ENCODE measurements at regions not wholly inside any gene's neighbourhood (a gene's known extent, or its start where the extent isn't known, plus 50 kb on each side); places are given as distances from the start of the nearest gene placed in this dataset.

DNA sequence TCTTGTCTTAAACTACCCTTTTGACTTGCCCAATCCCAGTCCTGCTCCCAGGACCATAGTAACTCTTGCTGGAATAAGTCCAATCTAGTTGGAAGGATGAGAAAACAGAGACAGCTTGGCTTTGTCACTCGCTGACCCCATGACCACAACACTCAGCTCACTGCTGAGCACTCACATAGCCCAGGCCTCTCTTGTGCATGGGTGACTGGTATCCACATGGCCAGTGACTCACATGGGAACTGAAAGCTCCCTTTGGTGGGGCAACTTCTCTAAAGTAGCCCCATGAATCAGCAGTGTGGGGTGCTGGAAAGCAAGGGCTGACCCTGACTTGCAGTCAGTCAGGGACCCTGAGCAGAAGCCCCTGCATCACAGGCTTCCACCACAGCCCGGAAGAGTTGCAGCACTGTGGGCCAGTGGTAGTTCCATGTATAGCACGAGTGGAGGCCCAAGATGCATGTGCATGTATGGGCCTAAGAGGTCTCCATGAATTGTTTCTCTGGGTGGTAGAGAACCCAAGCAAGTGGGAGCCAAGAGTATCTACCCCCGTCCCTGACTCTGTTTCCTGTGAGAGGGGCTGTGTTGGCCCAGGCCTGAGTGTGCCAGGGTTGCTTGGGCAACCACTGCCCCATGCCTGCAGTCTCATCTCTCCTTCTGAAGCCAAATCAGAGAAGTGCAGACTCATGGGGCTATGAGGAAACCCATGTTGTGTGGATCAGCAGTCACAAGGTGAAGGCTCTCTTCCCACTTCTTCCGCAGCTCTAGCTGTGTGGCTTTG, 62.1 kb upstream of the XCR1 start:
- Histone ChIP-seq H2BK120ac (ENCODE audit: low read depth, low read length) (no peak overlapping the region), H3K23ac (ENCODE audit: low read length) (no peak overlapping the region), H3K56ac (ENCODE audit: low read length) (no peak overlapping the region), H3K27ac (ENCODE audit: low read depth, low read length) (no peak overlapping the region), H3K27me3 (ENCODE audit: insufficient read depth, low read length, poor library complexity) (no peaks in the 10 kb centered on the region), H3K36me3 (ENCODE audit: control insufficient read depth, insufficient read depth, low read length) (no peaks in the 10 kb centered on the region), H3K79me1 (ENCODE audit: low read length) (no peaks in the 10 kb centered on the region), H3K4ac (ENCODE audit: low read depth, low read length) (no peak overlapping the region), H3K18ac (ENCODE audit: low read length) (no peak overlapping the region), H2BK5ac (ENCODE audit: low read length) (no peak overlapping the region), H3K9ac (ENCODE audit: low read length) (no peak overlapping the region), H2AK5ac (ENCODE audit: low read length) (no peak overlapping the region), H3K4me1 (ENCODE audit: control insufficient read depth, low read depth, low read length) (no peaks in the 10 kb centered on the region), H2BK15ac (replicated peaks; ENCODE audit: low read depth) (no peak overlapping the region), H3K4me2 (ENCODE audit: low read length) (no peak overlapping the region), H3K79me2 (ENCODE audit: control insufficient read depth, insufficient read depth, low read length) (no peaks in the 10 kb centered on the region), H4K8ac (ENCODE audit: low read depth, low read length) (no peak overlapping the region), H4K5ac (ENCODE audit: low read length) (no peak overlapping the region), H3K4me3 (ENCODE audit: low read length) (no peak overlapping the region)
- no peak for DNase-seq
- WGBS (ENCODE audit: extremely low coverage, insufficient coverage, low lambda C conversion rate) = no CpG with 5 or more reads among the region's 5 CpGs

GRCh38 chr3:46087871-46088270, 60.6 kb upstream of the XCR1 start:
- Histone ChIP-seq H3K27ac (ENCODE audit: low read depth, low read length) (no peak overlapping the region), H3K79me2 (ENCODE audit: control insufficient read depth, insufficient read depth, low read length) (no peaks in the 10 kb centered on the region), H3K23ac (ENCODE audit: low read length) (no peak overlapping the region), H2BK120ac (ENCODE audit: low read depth, low read length) (no peak overlapping the region), H3K9ac (ENCODE audit: low read length) (no peak overlapping the region), H2BK5ac (ENCODE audit: low read length) (no peak overlapping the region), H3K36me3 (ENCODE audit: control insufficient read depth, insufficient read depth, low read length) (no peaks in the 10 kb centered on the region), H3K4me3 (ENCODE audit: low read length) (no peak overlapping the region), H4K8ac (ENCODE audit: low read depth, low read length) (no peak overlapping the region), H3K56ac (ENCODE audit: low read length) (no peak overlapping the region), H4K5ac (ENCODE audit: low read length) (no peak overlapping the region), H2BK15ac (replicated peaks; ENCODE audit: low read depth) (no peak overlapping the region), H3K4ac (ENCODE audit: low read depth, low read length) (no peak overlapping the region), H2AK5ac (ENCODE audit: low read length) (no peak overlapping the region), H3K4me2 (ENCODE audit: low read length) (no peak overlapping the region), H3K79me1 (ENCODE audit: low read length) (no peaks in the 10 kb centered on the region), H3K4me1 (ENCODE audit: control insufficient read depth, low read depth, low read length) (no peaks in the 10 kb centered on the region), H3K18ac (ENCODE audit: low read length) (no peak overlapping the region), H3K27me3 (ENCODE audit: insufficient read depth, low read length, poor library complexity) (no peaks in the 10 kb centered on the region)
- WGBS (ENCODE audit: extremely low coverage, insufficient coverage, low lambda C conversion rate) = no CpG with 5 or more reads among the region's 3 CpGs
- DNase-seq = peak; percentile 44

GRCh38 chr3:46086986-46087385, 59.7 kb upstream of the XCR1 start:
- Histone ChIP-seq H3K56ac (ENCODE audit: low read length) (no peak overlapping the region), H3K23ac (ENCODE audit: low read length) (no peak overlapping the region), H3K79me1 (ENCODE audit: low read length) (no peaks in the 10 kb centered on the region), H4K5ac (ENCODE audit: low read length) (no peak overlapping the region), H2BK120ac (ENCODE audit: low read depth, low read length) (no peak overlapping the region), H2AK5ac (ENCODE audit: low read length) (no peak overlapping the region), H3K27ac (ENCODE audit: low read depth, low read length) (no peak overlapping the region), H3K4me1 (ENCODE audit: control insufficient read depth, low read depth, low read length) (no peaks in the 10 kb centered on the region), H3K27me3 (ENCODE audit: insufficient read depth, low read length, poor library complexity) (no peaks in the 10 kb centered on the region), H3K4me2 (ENCODE audit: low read length) (no peak overlapping the region), H3K4me3 (ENCODE audit: low read length) (no peak overlapping the region), H3K4ac (ENCODE audit: low read depth, low read length) (no peak overlapping the region), H4K8ac (ENCODE audit: low read depth, low read length) (no peak overlapping the region), H3K36me3 (ENCODE audit: control insufficient read depth, insufficient read depth, low read length) (no peaks in the 10 kb centered on the region), H3K9ac (ENCODE audit: low read length) (no peak overlapping the region), H3K18ac (ENCODE audit: low read length) (no peak overlapping the region), H2BK5ac (ENCODE audit: low read length) (no peak overlapping the region), H3K79me2 (ENCODE audit: control insufficient read depth, insufficient read depth, low read length) (no peaks in the 10 kb centered on the region), H2BK15ac (replicated peaks; ENCODE audit: low read depth) (no peak overlapping the region)
- DNase-seq = no peak
- WGBS (ENCODE audit: extremely low coverage, insufficient coverage, low lambda C conversion rate) = no CpG with 5 or more reads among the region's 5 CpGs

DNA sequence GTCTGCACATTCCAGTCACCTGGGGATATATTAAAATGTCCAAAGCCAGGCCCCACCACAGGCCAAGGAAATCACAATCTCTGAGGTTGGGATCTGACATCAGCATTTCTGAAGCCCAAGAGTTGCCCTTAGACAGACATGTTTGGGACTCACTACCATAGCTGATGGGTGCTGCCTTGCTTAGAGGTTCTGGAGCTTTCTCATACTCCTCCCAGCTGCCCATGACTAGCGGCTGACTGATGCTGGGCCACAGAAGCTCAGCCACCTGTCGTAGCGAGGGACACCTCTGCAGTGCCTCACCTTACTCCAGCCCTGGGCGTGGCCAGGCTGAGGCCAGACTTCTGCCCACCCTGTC, 58.8 kb upstream of the XCR1 start:
- Histone ChIP-seq H3K4me1 (ENCODE audit: control insufficient read depth, low read depth, low read length) (no peaks in the 10 kb centered on the region), H3K4me2 (ENCODE audit: low read length) (no peak overlapping the region), H3K9ac (ENCODE audit: low read length) (no peak overlapping the region), H3K27ac (ENCODE audit: low read depth, low read length) (no peak overlapping the region), H3K36me3 (ENCODE audit: control insufficient read depth, insufficient read depth, low read length) (no peaks in the 10 kb centered on the region), H3K56ac (ENCODE audit: low read length) (no peak overlapping the region), H3K79me2 (ENCODE audit: control insufficient read depth, insufficient read depth, low read length) (no peaks in the 10 kb centered on the region), H4K5ac (ENCODE audit: low read length) (no peak overlapping the region), H3K4ac (ENCODE audit: low read depth, low read length) (no peak overlapping the region), H3K23ac (ENCODE audit: low read length) (no peak overlapping the region), H2BK15ac (replicated peaks; ENCODE audit: low read depth) (no peak overlapping the region), H3K18ac (ENCODE audit: low read length) (no peak overlapping the region), H3K27me3 (ENCODE audit: insufficient read depth, low read length, poor library complexity) (no peaks in the 10 kb centered on the region), H2AK5ac (ENCODE audit: low read length) (no peak overlapping the region), H3K79me1 (ENCODE audit: low read length) (no peaks in the 10 kb centered on the region), H2BK5ac (ENCODE audit: low read length) (no peak overlapping the region), H3K4me3 (ENCODE audit: low read length) (no peak overlapping the region), H4K8ac (ENCODE audit: low read depth, low read length) (no peak overlapping the region), H2BK120ac (ENCODE audit: low read depth, low read length) (no peak overlapping the region)
- no CpG with 5 or more reads among the region's 4 CpGs for WGBS (ENCODE audit: extremely low coverage, insufficient coverage, low lambda C conversion rate)
- no peak for DNase-seq

- DNase-seq = no peak
- H4K5ac ChIP-seq (ENCODE audit: low read length) = no peak overlapping the region
- H3K27ac ChIP-seq (ENCODE audit: low read depth, low read length) = no peak overlapping the region
- H2BK120ac ChIP-seq (ENCODE audit: low read depth, low read length) = no peak overlapping the region
- no CpG with 5 or more reads among the region's 3 CpGs for WGBS (ENCODE audit: extremely low coverage, insufficient coverage, low lambda C conversion rate)
- no peak overlapping the region for H3K4ac ChIP-seq (ENCODE audit: low read depth, low read length)
- H3K27me3 ChIP-seq (ENCODE audit: insufficient read depth, low read length, poor library complexity) = no peaks in the 10 kb centered on the region
- no peaks in the 10 kb centered on the region for H3K79me1 ChIP-seq (ENCODE audit: low read length)
- H2BK5ac ChIP-seq (ENCODE audit: low read length) = no peak overlapping the region
- no peaks in the 10 kb centered on the region for H3K79me2 ChIP-seq (ENCODE audit: control insufficient read depth, insufficient read depth, low read length)
- H3K4me2 ChIP-seq (ENCODE audit: low read length) = no peak overlapping the region
- H3K9ac ChIP-seq (ENCODE audit: low read length) = no peak overlapping the region
- no peak overlapping the region for H3K23ac ChIP-seq (ENCODE audit: low read length)
- no peaks in the 10 kb centered on the region for H3K4me1 ChIP-seq (ENCODE audit: control insufficient read depth, low read depth, low read length)
- H3K18ac ChIP-seq (ENCODE audit: low read length) = no peak overlapping the region
- no peak overlapping the region for H3K56ac ChIP-seq (ENCODE audit: low read length)
- no peak overlapping the region for H2AK5ac ChIP-seq (ENCODE audit: low read length)
- no peak overlapping the region for H4K8ac ChIP-seq (ENCODE audit: low read depth, low read length)
- H3K4me3 ChIP-seq (ENCODE audit: low read length) = no peak overlapping the region
- H2BK15ac ChIP-seq (replicated peaks; ENCODE audit: low read depth) = no peak overlapping the region
- H3K36me3 ChIP-seq (ENCODE audit: control insufficient read depth, insufficient read depth, low read length) = no peaks in the 10 kb centered on the region
These were observed 58.3 kb upstream of the XCR1 start for GRCh38 chr3:46085421-46086082.
